NCI-H524 treated with DMSO at 0.1 percent for 48 hours (cell line): ENCODE measurements at regions not wholly inside any gene's neighbourhood (a gene's known extent, or its start where the extent isn't known, plus 50 kb on each side); places are given as distances from the start of the nearest gene placed in this dataset.
"Not testable (repeated sequence)": the region's sequence is repeated elsewhere in the genome, so short reads cannot be mapped to it uniquely, and the experiment has no call there.

Source experiments
- DNase-seq: peaks from one replicate; lab custom pipeline; 2025; lab: John Stamatoyannopoulos, UW

DNA sequence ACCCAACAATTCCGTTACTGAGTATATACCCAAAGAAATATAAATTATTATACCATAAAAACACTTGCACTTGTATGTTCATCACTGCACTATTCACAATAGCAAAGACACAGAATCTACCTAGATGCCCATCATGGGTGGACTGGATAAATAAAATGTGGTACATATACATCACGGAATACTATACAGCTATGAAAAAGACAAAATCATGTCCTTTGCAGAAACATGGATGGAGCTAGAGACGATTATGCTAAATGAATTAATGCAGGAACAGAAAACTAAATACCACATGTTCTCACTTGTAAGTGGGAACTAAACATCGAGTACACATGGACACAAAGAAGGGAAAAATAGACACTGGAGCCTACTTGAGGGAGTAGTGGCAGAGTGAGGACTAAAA lies 185.3 kb downstream of the PYDC2 start:
- DNase-seq: no peak

DNA sequence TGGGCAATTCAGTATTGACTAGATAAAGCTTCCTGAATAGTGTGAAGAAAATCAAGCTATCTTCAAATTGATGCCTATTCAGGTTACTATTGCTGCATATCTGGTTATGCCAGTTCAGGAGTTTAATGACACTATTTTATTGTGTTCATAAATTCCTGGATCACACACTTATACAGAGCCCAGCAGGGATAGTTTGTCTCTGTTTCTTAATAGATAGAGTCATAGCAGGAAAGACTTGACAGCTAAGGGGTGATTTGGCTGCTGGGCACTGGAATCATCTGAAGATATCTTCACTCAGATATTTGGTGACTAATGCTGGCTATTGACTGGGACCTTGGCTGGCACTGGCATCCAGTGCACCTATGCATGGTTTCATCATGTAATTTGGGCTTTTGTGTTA lies 187.8 kb downstream of the PYDC2 start:
- DNase-seq: no peak

DNA sequence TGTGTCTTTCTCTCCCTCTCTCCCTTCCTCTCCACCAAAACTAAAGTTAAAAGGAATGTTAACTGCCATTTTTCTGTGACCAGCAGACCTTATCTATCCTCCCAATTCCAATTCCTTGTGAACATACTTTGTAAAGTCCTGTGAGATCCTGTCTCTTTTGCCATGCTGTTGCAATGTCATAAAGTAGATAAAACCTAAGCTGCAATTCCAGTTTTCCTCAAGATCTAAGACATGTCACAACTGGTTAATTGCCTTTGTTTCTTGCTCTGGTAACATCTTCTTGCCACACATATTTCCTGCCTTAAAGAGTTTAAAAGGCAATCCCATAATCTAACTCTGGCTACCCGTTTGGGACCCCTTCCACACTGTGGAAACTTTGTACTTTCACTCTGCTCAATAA lies 188.7 kb downstream of the PYDC2 start:
- no peak for DNase-seq

DNA sequence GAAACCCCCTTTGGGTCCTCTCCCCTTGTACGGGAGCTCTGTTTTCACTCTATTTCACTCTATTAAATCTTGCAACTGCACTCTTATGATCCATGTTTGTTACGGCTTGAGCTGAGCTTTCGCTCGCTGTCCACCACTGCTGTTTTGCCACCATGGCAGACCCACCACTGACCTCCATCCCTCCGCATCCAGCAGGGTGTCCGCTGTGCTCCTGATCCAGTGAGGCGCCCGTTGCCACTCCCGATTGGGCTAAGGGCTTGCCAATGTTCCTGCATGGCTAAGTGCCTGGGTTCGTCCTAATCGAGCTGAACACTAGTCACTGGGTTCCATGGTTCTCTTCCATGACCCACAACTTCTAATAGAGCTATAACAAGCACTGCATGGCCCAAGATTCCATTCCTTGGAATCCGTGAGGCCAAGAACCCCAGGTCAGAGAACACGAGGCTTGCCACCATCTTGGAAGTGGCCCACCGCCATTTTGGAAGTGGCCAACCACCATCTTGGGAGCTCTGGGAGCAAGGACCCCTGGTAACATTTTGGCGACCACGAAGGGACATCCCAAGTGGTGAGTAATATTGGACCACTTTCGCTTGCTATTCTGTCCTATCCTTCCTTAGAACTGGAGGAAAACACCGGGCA lies 197.9 kb downstream of the PYDC2 start:
- not testable (repeated sequence) for DNase-seq

DNA sequence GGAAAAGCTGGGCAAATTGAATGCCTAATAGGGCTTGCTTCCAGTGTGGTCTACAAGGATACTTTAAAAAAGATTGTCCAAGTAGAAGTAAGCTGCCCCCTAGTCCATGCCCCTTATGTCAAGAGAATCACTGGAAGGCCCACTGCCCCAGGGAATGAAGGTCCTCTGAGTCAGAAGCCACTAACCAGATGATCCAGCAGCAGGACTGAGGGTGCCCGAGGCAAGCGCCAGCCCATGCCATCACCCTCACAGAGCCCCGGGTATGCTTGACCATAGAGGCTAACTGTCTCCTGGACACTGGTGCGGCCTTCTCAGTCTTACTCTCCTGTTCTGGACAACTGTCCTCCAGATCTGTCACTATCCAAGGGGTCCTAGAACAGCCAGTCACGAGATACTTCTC lies 201.2 kb downstream of the PYDC2 start:
- not testable (repeated sequence) for DNase-seq

DNA sequence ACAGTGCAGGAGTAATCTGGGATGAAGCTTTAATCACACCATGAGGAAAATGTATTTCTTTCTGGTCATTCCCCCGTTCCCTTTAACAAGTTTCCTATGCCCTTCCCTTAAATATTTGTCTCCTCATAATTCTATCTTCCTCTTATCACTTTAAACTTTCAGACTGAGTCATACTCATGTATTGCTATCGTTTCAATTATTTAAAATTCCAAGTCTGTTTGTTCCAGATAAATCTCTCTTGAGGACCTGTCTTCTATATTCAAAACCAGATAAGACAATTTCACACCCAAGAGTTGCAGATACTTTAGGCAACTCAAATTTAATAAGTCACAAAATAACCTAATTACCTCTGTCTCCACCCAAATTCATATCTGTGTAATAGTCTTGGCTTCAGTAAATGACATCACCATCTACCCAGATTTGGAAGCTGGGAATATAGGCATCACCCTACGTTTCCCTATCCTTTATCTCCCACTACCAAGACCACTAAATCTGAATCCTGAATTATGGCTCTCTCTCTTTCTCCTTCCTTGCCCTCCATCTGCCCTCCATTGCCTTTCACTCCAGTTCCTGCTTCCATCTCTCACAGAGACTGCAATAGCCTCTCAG lies 220.1 kb downstream of the PYDC2 start:
- DNase-seq: no peak

DNA sequence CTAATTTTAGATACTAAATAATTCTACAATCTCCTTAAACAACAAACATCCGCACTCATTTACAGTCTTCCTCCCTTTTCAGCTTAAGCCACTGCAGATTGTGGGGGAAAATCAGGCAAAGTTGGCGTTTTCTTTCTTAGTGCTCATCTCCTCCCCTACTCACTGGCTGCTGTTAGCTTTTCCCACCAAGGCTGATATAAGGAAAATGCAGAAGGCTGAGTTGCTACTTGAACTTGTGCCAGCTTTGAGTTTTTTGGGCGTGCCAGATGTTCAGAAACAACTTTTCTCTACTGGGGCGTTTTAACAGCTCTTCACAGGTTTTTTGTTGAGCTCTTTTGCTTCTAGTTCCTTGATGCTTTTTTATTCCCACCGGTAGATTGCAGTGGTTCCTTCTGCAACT lies 222.0 kb downstream of the PYDC2 start:
- DNase-seq: no peak

DNA sequence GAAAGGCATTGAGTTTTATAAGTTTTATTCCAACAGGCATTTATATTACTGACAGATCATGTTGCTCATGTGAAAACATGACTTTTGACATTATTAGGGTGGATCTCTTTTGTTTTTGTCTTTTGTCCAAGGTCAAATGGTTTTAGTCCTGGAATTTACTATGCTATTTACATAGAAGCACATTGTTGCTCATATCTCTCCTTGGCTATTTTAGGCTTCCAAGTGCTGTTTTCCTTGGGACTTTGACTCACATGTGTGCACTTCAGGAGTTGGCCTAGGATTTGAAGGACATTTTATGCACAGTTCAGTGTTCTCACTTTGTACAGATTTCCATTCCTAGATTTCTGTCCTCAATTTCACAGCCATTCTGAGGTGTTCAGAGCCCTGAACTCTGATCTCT lies 225.7 kb downstream of the PYDC2 start:
- no peak for DNase-seq

DNA sequence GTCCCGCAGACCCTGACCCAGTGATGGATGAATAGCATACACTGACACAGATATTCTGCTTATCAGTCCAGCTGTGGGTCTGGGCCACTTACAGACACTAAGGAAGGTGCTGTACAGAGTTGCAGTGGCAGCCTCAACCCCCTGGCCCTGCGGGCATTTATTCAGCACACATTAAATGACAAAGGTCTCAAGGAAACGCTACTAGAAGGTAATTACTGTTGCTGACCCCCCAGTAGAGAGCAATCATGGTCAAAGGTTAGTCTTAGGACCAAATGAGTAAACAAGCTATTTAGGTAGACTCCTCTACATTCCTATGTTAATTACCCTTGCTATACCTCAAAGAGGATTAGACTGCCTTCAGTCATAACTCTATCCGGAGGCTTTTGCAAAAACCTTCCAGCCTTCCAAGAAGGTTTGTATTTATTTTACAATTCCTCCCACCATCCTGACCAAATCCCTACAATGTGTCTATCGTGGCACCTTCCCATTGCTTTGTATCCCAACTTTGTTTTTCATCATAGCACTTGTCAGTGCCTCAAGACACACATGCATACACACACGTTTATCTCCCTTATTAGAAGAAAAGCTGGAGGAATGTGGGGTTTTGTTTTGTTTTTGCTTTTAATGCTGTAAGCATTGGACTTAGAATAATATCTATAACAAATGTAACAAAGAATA lies 227.9 kb downstream of the PYDC2 start:
- DNase-seq: no peak

DNA sequence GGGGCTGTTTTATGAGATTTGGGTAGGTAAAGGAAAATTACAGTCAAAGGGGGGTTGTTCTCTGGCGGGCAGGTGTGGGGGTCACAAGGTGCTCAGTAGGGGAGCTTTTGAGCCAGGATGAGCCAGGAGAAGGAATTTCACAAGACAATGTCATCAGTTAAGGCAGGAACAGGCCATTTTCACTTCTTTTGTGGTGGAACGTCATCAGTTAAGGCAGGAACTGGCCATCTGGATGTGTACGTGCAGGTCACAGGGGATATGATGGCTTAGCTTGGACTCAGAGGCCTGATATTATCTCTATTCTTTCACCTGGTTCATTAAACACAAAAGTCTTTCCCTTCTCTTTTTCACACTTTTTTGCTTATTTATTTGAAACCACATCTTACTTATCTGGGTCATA lies 230.2 kb downstream of the PYDC2 start:
- not testable (repeated sequence) for DNase-seq

DNA sequence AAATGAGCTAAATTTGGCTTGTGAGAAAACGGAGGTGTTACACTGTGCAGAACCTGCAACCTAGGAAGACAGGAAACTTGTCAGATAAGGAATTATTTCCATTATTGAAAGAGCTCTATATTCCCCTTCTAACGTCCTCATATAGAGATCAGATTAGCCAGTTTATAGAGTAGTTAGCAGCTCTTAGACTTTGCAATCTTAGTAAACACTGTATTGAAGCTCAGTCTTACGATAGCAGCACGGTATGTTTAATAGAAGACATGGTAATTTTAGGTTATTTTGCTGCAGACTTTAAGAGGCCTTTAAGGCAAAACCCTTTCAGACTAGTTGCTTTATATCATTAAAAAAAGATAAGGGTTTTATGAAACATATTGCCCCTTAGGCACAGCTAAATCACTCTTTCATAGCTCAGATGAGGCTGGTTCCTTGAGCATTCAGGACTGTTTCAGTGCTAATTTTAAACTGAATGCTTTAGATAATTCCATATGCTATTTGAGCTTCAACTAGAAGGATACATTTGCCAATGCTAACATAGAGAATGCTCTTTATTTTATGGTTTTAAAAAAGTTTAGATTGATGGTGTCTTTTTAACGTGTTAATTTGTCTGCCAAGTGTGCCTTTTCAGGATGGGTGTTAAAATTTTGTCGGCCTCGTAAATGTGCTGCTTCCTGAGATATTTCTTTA lies 234.3 kb downstream of the PYDC2 start:
- DNase-seq: no peak

DNA sequence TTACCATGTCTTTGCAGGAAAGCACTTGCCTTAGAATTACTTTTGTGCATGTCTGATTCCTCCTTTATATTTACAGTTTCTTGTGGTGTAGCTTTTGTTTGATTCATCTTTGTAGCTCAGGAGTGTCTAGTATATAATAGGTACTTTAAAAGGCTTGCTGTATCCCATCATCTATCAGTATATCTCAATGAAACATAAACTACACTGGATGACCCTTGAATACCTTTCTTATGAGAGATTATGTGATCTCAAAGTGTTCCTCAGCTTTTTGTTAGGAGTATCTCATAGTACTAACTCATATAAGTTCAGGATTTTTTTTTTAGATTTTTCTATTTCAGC lies 234.8 kb downstream of the PYDC2 start:
- no peak for DNase-seq

DNA sequence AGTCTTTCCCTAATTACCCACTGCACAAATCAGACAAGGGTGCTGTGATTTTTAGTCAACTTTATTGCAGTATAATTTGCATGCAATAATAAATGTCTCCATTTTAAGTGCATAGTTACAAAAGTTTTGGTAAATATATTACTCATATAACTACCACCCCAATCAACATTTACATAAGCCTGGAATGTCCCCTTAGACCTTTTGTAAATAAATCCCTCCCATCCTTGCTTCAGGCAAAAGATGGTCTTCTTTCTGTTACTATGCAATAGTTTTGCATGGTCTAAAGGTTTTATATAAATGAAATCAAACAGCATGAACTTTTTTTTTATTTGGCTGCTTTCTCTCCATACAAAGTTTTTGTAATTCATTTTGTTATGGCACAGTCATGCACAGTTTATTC lies 235.4 kb downstream of the PYDC2 start:
- DNase-seq: no peak

DNA sequence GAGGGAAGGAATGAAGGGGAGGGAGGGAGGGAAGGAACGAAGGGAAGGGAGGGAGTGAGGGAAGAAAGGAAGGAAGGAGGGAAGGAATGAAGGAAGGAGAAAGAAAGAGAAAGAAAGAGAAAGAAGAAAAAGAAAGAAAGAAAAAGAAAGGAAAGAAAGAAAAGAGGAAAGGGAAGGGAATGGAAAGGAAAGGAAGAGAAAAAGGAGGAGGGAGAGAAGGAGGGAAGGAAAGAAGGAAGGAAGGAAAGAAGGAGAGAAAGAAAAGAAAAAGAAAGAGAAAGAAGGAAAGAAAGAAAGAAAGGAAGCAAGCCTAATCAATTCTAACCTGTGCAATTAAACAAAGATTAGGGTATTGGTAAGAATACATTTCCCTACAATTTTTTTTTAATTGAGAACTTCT lies 238.6 kb downstream of the PYDC2 start:
- no peak for DNase-seq

DNA sequence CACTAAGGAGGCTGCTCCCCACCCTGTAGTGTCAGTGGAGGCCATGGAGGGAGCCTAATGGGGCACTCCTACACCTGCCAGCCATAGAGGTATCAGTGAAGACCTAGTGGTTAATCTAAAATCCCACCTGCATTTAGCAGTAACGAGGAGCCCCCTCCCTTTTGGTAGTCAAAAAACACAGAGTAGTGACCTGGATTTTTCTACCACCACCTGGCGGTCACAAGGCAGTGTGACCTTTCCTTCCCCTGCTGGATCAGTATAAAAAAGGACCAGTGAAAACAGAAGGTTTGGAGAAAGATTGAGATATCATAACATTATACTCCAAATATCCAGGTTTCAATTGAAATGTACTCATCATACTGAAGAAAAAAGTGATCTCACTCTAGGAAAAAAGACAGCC lies 241.2 kb downstream of the PYDC2 start:
- DNase-seq: no peak

DNA sequence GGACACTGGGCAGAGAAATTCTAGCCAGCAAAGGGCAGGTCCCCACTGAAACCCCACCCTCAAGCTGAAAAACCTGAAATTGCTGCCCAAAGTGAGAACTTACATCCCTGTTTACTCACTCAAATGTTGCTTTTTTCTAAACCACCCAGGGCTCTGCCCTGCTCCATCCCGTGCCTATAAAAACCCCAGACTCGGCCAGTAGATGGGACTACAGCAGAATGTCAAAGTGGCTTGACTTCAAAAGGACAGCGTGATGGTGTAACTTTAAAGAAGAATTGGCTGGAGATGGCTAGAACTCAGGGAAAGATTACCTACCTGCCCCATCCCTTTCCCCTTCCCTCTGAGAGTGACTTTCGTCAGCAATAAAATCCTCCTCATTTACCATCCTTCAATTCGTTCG lies 246.9 kb downstream of the PYDC2 start:
- no peak for DNase-seq

DNA sequence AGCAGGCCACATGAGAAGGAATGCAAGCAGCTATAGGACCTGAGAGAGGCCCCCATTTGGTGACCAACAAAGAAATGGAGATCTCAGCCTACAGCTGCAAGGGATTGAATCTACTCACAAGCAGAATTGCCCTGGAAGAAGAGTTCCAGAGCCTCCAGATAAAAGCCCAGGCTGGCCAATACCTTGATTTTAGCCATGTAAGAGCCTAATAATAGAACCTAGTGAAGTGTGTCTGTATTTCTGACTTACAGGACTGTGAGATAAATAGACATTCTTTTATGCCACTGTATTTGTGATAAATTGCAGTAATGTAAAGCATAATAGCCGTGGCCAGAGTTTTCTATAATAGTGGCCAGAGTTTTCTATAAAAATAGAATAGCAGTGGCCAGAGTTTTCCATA lies 254.6 kb downstream of the PYDC2 start:
- DNase-seq: no peak

DNA sequence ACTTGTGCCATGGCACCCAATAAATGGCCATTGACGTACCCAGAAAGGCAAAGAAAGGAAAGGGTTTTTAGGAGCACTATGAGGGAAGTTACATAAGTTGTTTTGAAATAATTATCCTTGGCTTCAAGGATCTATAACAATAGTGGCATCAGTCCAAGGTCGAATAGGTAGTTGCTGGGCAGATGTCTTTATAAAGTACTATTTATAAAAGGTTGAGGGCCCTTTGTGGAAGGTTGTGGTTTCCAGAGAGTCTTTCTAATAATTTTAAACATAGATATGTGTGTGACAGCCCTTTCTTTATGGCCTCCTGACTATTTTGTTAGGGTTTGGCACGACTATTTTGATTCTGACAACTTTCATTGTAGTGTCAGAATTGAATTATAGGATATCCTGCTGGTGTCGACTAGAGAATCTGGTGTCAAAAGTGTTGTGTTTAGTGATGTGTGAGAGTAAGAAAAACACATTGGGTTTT lies 260.5 kb downstream of the PYDC2 start:
- DNase-seq: no peak

DNA sequence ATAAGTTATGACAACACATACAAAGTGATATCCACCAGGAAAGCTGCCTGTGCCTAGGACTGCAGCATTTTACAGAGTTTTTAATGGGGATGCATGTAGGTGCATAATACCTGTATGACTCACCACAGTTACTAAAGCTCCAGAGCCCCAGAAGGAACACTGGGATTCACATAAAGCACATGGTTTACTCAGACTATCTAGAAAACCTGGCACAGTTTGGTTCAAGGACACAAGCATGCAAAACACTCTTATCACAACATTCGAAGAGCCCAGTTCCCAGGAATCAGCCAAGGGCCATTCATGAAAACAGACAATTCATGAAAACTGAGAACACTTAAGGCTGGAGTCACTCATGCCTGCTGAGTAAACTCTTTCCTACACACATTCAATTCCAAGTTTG lies 261.0 kb downstream of the PYDC2 start:
- no peak for DNase-seq

DNA sequence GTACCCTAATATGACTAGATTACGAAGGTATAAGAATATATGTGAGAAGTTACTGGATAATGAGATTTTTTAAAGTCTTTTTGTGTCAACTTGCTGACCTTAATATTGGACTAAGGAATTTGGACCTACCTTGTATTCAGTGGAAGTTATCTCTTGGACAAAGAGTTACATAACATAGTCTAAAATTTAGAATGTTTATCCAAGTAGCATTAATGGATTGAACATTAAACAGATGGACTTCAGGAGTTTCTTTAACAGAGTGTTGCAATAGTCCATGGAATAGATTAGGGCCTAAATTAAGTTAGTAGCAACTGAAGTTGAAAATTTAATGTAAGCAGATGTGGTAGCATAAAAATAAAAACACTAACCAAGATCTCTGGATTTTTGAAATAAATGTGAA lies 266.4 kb downstream of the PYDC2 start:
- no peak for DNase-seq

DNA sequence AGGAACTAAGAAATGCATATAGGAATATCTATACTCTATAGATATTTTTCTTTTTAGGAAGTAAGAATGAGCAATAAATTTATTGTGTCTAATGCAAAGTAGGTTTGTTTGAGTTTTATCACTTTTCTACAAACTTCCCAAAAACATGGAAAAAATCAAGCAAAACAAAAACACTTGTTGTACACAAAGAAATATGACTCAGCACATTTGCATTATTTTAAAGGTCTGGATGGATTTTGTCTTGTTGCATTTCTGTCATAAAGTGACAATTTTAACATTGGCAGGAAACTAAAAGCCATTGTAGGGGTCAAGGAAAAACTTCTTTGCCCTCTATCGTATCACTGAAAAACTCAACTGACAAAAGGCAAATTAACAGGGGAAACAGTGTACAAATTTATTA lies 267.2 kb downstream of the PYDC2 start:
- no peak for DNase-seq

DNA sequence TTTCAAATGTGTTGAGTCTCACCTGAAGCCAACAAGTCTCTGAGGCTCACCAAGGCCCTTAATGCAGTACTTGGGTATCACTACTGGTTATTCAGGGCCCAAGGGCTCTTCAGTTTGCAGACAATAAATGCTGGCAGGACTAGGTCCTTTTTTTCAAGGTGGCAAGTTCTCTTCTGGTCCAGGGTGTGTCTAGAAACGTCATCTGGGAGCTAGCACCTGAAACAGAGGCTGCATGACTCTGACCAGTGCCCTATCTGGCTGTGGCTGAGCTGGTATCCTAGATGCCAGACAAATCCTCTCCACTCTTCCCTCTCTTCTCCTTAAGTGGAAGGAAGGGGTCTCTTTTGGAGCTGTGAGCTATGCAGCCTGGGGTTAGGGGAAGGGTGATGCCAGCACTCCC lies 276.8 kb downstream of the PYDC2 start:
- DNase-seq: no peak

DNA sequence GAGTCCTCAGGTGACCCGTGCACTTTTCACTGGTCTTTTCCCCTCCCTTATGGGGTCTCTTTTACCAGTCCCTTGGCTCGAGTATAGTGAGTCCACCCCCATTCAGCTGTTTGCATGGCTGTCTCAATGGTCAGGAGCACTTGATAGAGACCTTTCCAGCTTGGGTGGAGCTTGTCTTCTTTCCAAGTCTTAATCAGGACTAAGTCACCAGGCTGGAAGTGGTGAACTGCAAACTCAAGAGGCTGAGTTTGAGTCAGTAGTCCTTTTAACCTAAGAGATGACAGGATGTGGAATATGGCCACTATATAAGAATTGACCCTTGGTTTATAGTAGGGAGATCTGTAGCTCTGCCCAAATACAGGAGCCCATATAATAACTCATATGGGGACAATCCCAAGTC lies 279.7 kb downstream of the PYDC2 start:
- no peak for DNase-seq
